Stimulated activated CD8-positive, alpha-beta memory T cell treated with anti-CD3 and anti-CD28 coated beads, Interleukin-4, amount 100 ng/mL, for 1 hour (primary cell): ENCODE measurements at regions not wholly inside any gene's neighbourhood (a gene's known extent, or its start where the extent isn't known, plus 50 kb on each side); places are given as distances from the start of the nearest gene placed in this dataset.
"Not testable (repeated sequence)": the region's sequence is repeated elsewhere in the genome, so short reads cannot be mapped to it uniquely, and the experiment has no call there.

Experiments used
- DNase-seq, 2 donors: peaks; one replicate each; pipeline ENCODE4 v3.0.0-alpha.2; 2020; ENCODE audit warnings: low read depth in 2 of 2, low spot score in 1 of 2

- no peak for DNase-seq
Observed at GRCh38 chr14:86943391-86944365, 1049.3 kb downstream of the GALC start.

GRCh38 chr14:86942936-86943335, 1050.0 kb downstream of the GALC start:
- DNase-seq = no peak

GRCh38 chr14:86940106-86940505, 1052.9 kb downstream of the GALC start:
- no peak for DNase-seq

GRCh38 chr14:86938320-86938719, 1054.7 kb downstream of the GALC start:
- no peak for DNase-seq

GRCh38 chr14:86936556-86936955, 1056.4 kb downstream of the GALC start:
- no peak for DNase-seq

GRCh38 chr14:86935241-86935885, 1057.6 kb downstream of the GALC start:
- DNase-seq = no peak

GRCh38 chr14:86933958-86934595, 1058.9 kb downstream of the GALC start:
- DNase-seq = no peak

- no peak for DNase-seq
Observed at GRCh38 chr14:86933460-86933859, 1059.5 kb downstream of the GALC start.

- no peak for DNase-seq
Observed at GRCh38 chr14:86915406-86915805, 1077.6 kb downstream of the GALC start.

- DNase-seq = no peak
Observed at GRCh38 chr14:86912709-86913108, 1080.3 kb downstream of the GALC start.

- no peak for DNase-seq
Observed at GRCh38 chr14:86911486-86911885, 1081.5 kb downstream of the GALC start.

GRCh38 chr14:86905386-86905926, 1087.5 kb downstream of the GALC start:
- DNase-seq = not testable (repeated sequence)

GRCh38 chr14:86902176-86902950, 1090.6 kb downstream of the GALC start:
- DNase-seq = no peak

GRCh38 chr14:86897704-86898513, 1095.1 kb downstream of the GALC start:
- DNase-seq = no peak

GRCh38 chr14:86897224-86897623, 1095.8 kb downstream of the GALC start:
- no peak for DNase-seq

- DNase-seq = no peak
Observed at GRCh38 chr14:86896701-86897100, 1096.3 kb downstream of the GALC start.

- no peak for DNase-seq
Observed at GRCh38 chr14:86892152-86892956, 1100.6 kb downstream of the GALC start.

GRCh38 chr14:86885280-86885679, 1107.7 kb downstream of the GALC start:
- DNase-seq = no peak

- DNase-seq = no peak
Observed at GRCh38 chr14:86884498-86884897, 1108.5 kb downstream of the GALC start.
